NB4 (cell line): ENCODE measurements at regions not wholly inside any gene's neighbourhood (a gene's known extent, or its start where the extent isn't known, plus 50 kb on each side); places are given as distances from the start of the nearest gene placed in this dataset.
A peak's percentile ranks its signal among the peaks of the same experiment; 100 is the strongest.

ENCODE experiments used
- DNase-seq: peaks from one replicate; pipeline ENCODE4 v3.0.0; 2010; ENCODE audit warnings: low read depth
- H3K4me3 ChIP-seq: one replicate; pipeline ENCODE4 v1.5.1; 2011; ENCODE audit warnings: mild to moderate bottlenecking, low read depth, low read length, moderate library complexity
- MAX ChIP-seq: IDR thresholded peaks from 2 replicates; pipeline ENCODE4 v1.6.1; 2011; ENCODE audit warnings: low read depth, low read length
- MYC ChIP-seq: IDR thresholded peaks from 2 replicates; pipeline ENCODE4 v1.6.1; 2011; ENCODE audit warnings: low read depth, low read length
- POLR2A ChIP-seq: IDR thresholded peaks from 2 replicates; pipeline ENCODE4 v1.6.1; 2011; ENCODE audit warnings: mild to moderate bottlenecking; ENCODE audit not compliant: insufficient read length; ENCODE audit errors: extremely low read depth
- TF ChIP-seq, protein P1 (sequence below): IDR thresholded peaks from one replicate; pipeline ENCODE4 v1.5.1; 2012; ENCODE audit warnings: low read depth, low read length

DNA sequence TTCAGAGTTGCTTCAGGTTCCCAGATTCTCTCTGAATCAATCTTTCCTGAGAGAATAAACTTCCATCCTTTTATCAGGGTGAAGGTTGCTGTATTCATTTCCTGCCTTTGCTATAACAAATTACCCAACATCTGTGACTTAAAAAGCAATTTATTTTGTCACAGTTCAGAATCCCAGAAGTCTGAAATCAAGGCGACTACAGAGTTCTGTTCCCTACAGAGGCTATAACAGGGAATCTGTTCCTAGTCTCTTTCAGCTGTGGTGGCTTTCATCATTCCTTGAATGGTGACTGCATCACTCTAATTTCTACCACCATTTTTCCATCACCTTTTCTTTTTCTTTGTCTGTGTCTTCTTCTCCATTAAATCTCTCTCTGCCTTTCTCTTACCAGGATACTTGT is 459.3 kb upstream of the PRR20A start:
- H3K4me3 ChIP-seq, result no peak overlapping the region
- TF ChIP-seq POLR2A, result no peak
- TF ChIP-seq MYC, result no peak
- TF ChIP-seq, protein P1, sequence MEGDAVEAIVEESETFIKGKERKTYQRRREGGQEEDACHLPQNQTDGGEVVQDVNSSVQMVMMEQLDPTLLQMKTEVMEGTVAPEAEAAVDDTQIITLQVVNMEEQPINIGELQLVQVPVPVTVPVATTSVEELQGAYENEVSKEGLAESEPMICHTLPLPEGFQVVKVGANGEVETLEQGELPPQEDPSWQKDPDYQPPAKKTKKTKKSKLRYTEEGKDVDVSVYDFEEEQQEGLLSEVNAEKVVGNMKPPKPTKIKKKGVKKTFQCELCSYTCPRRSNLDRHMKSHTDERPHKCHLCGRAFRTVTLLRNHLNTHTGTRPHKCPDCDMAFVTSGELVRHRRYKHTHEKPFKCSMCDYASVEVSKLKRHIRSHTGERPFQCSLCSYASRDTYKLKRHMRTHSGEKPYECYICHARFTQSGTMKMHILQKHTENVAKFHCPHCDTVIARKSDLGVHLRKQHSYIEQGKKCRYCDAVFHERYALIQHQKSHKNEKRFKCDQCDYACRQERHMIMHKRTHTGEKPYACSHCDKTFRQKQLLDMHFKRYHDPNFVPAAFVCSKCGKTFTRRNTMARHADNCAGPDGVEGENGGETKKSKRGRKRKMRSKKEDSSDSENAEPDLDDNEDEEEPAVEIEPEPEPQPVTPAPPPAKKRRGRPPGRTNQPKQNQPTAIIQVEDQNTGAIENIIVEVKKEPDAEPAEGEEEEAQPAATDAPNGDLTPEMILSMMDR, result no peak
- no peak for TF ChIP-seq MAX
- DNase-seq, result no peak

DNA sequence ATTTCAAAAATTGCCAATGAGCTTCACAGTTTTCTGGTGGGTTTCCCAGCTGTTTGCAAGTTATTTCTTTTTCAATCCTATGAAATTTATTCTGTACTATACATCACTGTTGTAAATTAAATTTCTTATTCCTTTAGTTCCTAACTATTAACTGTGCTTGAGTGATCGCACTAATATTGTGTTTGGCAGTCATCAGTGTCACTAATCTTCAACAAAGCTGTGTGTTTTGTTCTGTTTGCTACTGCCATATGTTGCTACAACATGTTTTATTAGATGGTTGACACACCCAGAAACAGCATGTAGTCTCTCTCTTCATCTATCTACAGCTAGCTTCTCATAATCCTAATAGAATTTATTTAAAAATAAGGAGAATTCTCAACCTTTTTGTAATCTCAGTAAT is 453.6 kb upstream of the PRR20A start:
- H3K4me3 ChIP-seq, result no peak overlapping the region
- TF ChIP-seq MYC (no peak), POLR2A (no peak), MAX (no peak)
- TF ChIP-seq, protein P1, result no peak
- no peak for DNase-seq

DNA sequence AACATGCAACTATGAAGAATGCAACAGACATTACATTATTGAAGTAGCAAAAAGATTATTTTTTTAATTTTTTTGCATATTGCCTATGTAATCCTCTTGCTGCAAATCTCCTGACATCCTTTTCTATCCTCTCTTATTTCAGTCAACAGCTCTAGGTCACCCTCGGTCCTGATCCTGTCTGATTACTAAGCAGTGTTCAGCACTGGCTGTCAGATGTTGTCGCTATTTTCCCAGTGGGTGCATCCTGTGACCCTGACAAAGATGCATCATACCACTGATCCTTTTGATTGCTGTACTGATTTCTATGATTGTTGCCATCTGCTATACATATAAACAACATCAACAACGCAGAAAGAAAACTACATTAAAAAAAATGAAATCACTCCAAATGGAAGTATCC is 443.7 kb upstream of the PRR20A start:
- DNase-seq, result no peak
- no peak overlapping the region for H3K4me3 ChIP-seq
- TF ChIP-seq, protein P1, result no peak
- TF ChIP-seq MAX (no peak), MYC (no peak), POLR2A (no peak)

GRCh38 chr13:56700324-56700723 is 440.4 kb upstream of the PRR20A start:
- DNase-seq, result peak; percentile 1
- H3K4me3 ChIP-seq, result no peak overlapping the region
- TF ChIP-seq, protein P1, result no peak
- TF ChIP-seq MYC (no peak), POLR2A (no peak), MAX (no peak)

- DNase-seq, result no peak
- TF ChIP-seq POLR2A (no peak), MYC (no peak), MAX (no peak)
- TF ChIP-seq, protein P1, result no peak
- no peak overlapping the region for H3K4me3 ChIP-seq
Observed at GRCh38 chr13:56706485-56706884, 434.2 kb upstream of the PRR20A start.

GRCh38 chr13:56713656-56714055 is 427.1 kb upstream of the PRR20A start:
- TF ChIP-seq, protein P1, result no peak
- TF ChIP-seq MAX (no peak), POLR2A (no peak), MYC (no peak)
- no peak for DNase-seq
- no peak overlapping the region for H3K4me3 ChIP-seq
